Central memory CD8-positive, alpha-beta T cell (primary cell): ENCODE measurements at regions not wholly inside any gene's neighbourhood (a gene's known extent, or its start where the extent isn't known, plus 50 kb on each side); places are given as distances from the start of the nearest gene placed in this dataset.
"Not testable (repeated sequence)": the region's sequence is repeated elsewhere in the genome, so short reads cannot be mapped to it uniquely, and the experiment has no call there.

ENCODE experiments used
- ATAC-seq: fragments of 150-1000 bp; cut with Tn5 transposase; replicated peaks from 2 replicates; pipeline ENCODE4 v1.10.0; 2022; ENCODE audit warnings: mild to moderate bottlenecking, moderate FRiP score, moderate number of reproducible peaks; ENCODE audit not compliant: poor library complexity, severe bottlenecking; ENCODE audit errors: extremely low read depth
- DNase-seq, 2 donors: peaks; one replicate each; pipeline ENCODE4 v3.0.0; 2021; ENCODE audit warnings: low spot score in 2 of 2
- H3K27ac Mint-ChIP-seq: one replicate; pipeline ENCODE4 v1.8.0; 2022; ENCODE audit warnings: low read depth, mild to moderate bottlenecking, moderate library complexity, mixed read lengths
- H3K27me3 Mint-ChIP-seq: one replicate; pipeline ENCODE4 v1.8.0; 2022; ENCODE audit warnings: mixed read lengths
- H3K36me3 Mint-ChIP-seq: one replicate; pipeline ENCODE4 v1.8.0; 2022; ENCODE audit warnings: mild to moderate bottlenecking, moderate library complexity, mixed read lengths; ENCODE audit not compliant: insufficient read depth
- H3K4me1 Mint-ChIP-seq: one replicate; pipeline ENCODE4 v1.8.0; 2022; ENCODE audit warnings: mixed read lengths
- H3K4me3 Mint-ChIP-seq: one replicate; pipeline ENCODE4 v1.8.0; 2022; ENCODE audit warnings: mild to moderate bottlenecking, moderate library complexity, mixed read lengths
- H3K9me3 Mint-ChIP-seq: one replicate; pipeline ENCODE4 v1.8.0; 2022; ENCODE audit warnings: mixed read lengths

GRCh38 chr4:106524772-106525171 is 156.2 kb upstream of the GIMD1 start:
- ATAC-seq, H3K27me3 Mint-ChIP-seq, H3K27ac Mint-ChIP-seq, DNase-seq, H3K36me3 Mint-ChIP-seq, H3K4me3 Mint-ChIP-seq, H3K4me1 Mint-ChIP-seq, H3K9me3 Mint-ChIP-seq: not testable (repeated sequence)

DNA sequence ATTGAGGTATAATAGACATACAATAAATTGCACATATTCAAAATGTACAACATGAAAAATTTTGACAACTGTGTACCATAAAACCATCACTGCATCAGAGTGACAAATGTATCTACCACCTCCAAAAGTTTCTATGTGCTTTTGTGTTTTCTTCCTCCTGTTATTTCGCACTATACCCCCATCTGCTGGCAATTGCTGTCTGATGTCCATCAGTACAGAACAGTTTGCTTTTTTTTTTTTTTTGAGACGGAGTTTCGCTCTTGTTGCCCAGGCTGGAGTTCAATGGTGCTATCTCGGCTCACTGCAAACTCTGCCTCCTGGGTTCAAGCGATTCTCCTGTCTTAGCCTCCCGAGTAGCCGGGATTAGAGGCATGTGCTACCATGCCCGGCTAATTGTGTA is 154.3 kb upstream of the GIMD1 start:
- H3K27ac Mint-ChIP-seq = no peak overlapping the region
- ATAC-seq (no peak), DNase-seq (no peak)
- H3K9me3 Mint-ChIP-seq = no peaks in the 10 kb centered on the region
- H3K27me3 Mint-ChIP-seq = no peaks in the 10 kb centered on the region
- no peak overlapping the region for H3K4me3 Mint-ChIP-seq
- no peaks in the 10 kb centered on the region for H3K4me1 Mint-ChIP-seq
- H3K36me3 Mint-ChIP-seq = no peaks in the 10 kb centered on the region

- Mint-ChIP-seq H3K27ac (no peak overlapping the region), H3K4me1 (no peaks in the 10 kb centered on the region), H3K27me3 (no peaks in the 10 kb centered on the region), H3K4me3 (no peak overlapping the region), H3K36me3 (no peaks in the 10 kb centered on the region), H3K9me3 (no peaks in the 10 kb centered on the region)
- DNase-seq = no peak
- ATAC-seq = no peak
These were observed 144.1 kb upstream of the GIMD1 start for GRCh38 chr4:106512706-106513105.

- ATAC-seq = no peak
- Mint-ChIP-seq H3K27me3 (peaks cover 14% of the 10 kb centered on the region), H3K4me3 (no peak overlapping the region), H3K36me3 (no peaks in the 10 kb centered on the region), H3K4me1 (no peaks in the 10 kb centered on the region), H3K9me3 (no peaks in the 10 kb centered on the region), H3K27ac (no peak overlapping the region)
- no peak for DNase-seq
These were observed 138.9 kb upstream of the GIMD1 start for GRCh38 chr4:106507440-106507839.

GRCh38 chr4:106503116-106504050 is 134.8 kb upstream of the GIMD1 start:
- Mint-ChIP-seq H3K27ac (no peak overlapping the region), H3K27me3 (peaks cover 24% of the 10 kb centered on the region), H3K4me3 (no peak overlapping the region), H3K9me3 (peaks cover 8% of the 10 kb centered on the region), H3K36me3 (no peaks in the 10 kb centered on the region), H3K4me1 (peaks cover 6% of the 10 kb centered on the region)
- ATAC-seq (no peak), DNase-seq (no peak)

DNA sequence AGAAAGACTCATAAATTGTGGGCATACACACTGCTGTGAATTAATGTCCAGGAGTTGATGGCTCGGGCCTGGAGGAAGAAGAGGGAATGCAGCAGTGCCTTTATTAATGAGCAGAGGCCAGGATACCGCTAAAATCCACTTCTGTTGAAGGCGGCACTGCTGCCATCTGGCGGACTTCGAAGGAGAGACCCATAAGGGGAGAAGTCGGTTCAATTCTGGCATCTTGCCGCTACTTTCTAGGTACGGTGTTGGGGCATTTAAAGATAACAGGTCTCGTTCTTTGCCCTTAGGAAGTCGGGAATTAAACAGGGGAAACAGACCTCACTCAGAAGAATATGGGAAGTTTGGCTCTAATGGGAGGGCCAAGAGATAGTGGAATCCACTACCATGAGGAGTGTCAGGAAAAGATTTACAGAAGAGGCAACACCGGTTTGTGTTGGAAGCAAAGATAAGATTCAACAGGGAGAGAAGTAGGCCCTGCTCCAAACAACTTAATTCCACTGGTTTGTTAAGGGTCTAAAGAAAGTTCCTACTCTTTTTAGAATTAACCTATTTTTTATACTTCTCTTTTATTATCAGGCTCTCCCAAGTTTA is 133.6 kb upstream of the GIMD1 start:
- no peak for ATAC-seq
- Mint-ChIP-seq H3K4me3 (no peak overlapping the region), H3K27ac (no peak overlapping the region), H3K36me3 (no peaks in the 10 kb centered on the region), H3K9me3 (peaks cover 8% of the 10 kb centered on the region), H3K4me1 (peaks cover 6% of the 10 kb centered on the region), H3K27me3 (peaks cover 24% of the 10 kb centered on the region)
- no peak for DNase-seq

DNA sequence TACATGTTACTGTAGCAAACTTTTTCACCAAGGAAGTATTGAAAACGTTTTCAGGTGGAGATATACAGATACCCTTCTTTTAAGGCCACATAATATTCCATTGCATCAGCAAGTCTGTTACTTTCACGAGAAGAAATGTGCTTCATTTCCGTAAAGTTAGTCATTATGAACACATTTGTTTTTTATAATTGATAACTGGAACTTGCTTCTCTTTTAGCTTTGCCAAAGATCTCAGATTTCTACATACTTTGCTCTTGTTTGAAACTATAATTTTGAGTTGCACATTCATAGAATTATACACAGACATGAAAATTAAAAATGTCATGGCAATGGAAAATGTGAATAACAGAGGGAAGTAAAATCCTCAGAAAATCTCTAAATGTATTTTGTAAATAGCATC is 128.7 kb upstream of the GIMD1 start:
- H3K4me3 Mint-ChIP-seq = no peak overlapping the region
- peaks cover 8% of the 10 kb centered on the region for H3K27me3 Mint-ChIP-seq
- DNase-seq (no peak), ATAC-seq (no peak)
- H3K36me3 Mint-ChIP-seq = no peaks in the 10 kb centered on the region
- peaks cover 14% of the 10 kb centered on the region for H3K9me3 Mint-ChIP-seq
- H3K4me1 Mint-ChIP-seq = peaks cover 5% of the 10 kb centered on the region
- H3K27ac Mint-ChIP-seq = no peak overlapping the region

- DNase-seq = no peak
- H3K27ac Mint-ChIP-seq = no peak overlapping the region
These were observed 127.5 kb upstream of the GIMD1 start for GRCh38 chr4:106496061-106496460.

DNA sequence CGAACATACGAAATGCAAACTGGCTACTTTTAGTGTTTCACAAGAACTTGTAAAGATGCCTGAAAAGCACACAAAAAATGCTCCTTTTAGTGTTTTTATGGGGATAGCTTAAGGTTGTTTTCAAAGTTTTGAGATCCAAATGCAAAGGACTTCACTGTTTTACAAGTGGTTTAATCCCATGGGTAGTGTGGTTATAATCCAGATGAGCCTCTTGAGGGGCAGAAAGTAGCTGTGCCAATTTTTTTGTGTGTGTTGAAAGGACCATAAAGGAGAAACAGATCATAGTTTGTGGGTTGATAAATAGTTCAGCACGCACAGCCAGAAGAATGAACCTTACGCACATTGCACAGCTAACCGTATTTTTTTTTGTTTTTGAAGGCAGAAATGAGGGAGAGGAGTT is 126.9 kb upstream of the GIMD1 start:
- ATAC-seq = no peak
- no peaks in the 10 kb centered on the region for H3K4me1 Mint-ChIP-seq

More at GRCh38 chr4:106496061-106496460, 127.5 kb upstream of the GIMD1 start:
- no peak for ATAC-seq
- Mint-ChIP-seq H3K9me3 (peaks cover 14% of the 10 kb centered on the region), H3K4me3 (no peak overlapping the region), H3K4me1 (no peaks in the 10 kb centered on the region), H3K27me3 (no peaks in the 10 kb centered on the region), H3K36me3 (no peaks in the 10 kb centered on the region)

DNA sequence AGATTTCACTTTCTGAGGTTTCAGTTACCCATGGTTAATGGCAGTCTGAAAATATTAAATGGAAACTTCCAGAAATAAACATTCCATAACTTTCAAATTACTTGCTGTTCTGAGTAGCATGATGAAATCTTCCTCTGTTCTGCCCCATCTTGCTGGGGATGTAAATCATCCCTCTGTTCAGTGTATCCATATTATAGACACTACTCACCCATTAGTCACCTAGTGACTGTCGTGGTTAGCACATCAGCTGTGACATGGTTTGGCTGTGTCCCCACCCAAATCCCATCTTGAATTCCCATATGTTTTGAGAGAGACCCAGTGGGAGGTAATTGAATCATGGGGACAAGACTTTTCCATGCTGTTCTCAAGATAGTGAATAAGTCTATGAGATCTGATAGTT is 125.5 kb upstream of the GIMD1 start:
- no peak overlapping the region for H3K27ac Mint-ChIP-seq
- no peaks in the 10 kb centered on the region for H3K27me3 Mint-ChIP-seq
- peaks cover 9% of the 10 kb centered on the region for H3K9me3 Mint-ChIP-seq
- DNase-seq (no peak), ATAC-seq (no peak)
- no peaks in the 10 kb centered on the region for H3K36me3 Mint-ChIP-seq
- H3K4me1 Mint-ChIP-seq = no peaks in the 10 kb centered on the region
- no peak overlapping the region for H3K4me3 Mint-ChIP-seq

More for the DNA sequence above, 126.9 kb upstream of the GIMD1 start:
- no peak overlapping the region for H3K4me3 Mint-ChIP-seq
- H3K27me3 Mint-ChIP-seq = no peaks in the 10 kb centered on the region
- no peak overlapping the region for H3K27ac Mint-ChIP-seq
- no peak for DNase-seq
- H3K36me3 Mint-ChIP-seq = no peaks in the 10 kb centered on the region
- peaks cover 14% of the 10 kb centered on the region for H3K9me3 Mint-ChIP-seq

DNA sequence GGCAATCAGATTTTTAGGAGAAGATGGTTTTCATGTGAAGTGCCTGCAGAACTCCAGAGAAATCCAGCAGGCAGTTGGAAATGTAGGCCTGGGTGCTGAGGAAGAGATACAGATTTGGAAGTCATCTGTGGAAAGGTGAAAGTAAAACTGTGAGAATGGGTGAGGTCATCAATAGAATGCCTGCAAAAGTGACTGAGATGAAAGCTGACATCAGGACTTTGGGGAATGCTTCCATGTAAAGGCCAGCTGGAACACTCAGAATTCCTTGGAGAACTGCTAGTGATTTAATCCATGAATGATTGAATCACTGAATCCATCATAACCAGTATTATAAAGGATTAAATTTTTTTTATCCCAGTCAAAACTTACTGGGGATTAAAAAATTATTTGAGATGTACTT is 124.5 kb upstream of the GIMD1 start:
- no peak overlapping the region for H3K27ac Mint-ChIP-seq
- H3K36me3 Mint-ChIP-seq = no peaks in the 10 kb centered on the region
- no peaks in the 10 kb centered on the region for H3K4me1 Mint-ChIP-seq
- ATAC-seq = no peak
- H3K27me3 Mint-ChIP-seq = peaks cover 4% of the 10 kb centered on the region
- H3K4me3 Mint-ChIP-seq = no peak overlapping the region
- peaks cover 7% of the 10 kb centered on the region for H3K9me3 Mint-ChIP-seq
- no peak for DNase-seq

GRCh38 chr4:106486533-106486932 is 118.0 kb upstream of the GIMD1 start:
- H3K36me3 Mint-ChIP-seq = no peaks in the 10 kb centered on the region
- DNase-seq = no peak
- peaks cover 16% of the 10 kb centered on the region for H3K9me3 Mint-ChIP-seq
- ATAC-seq = no peak
- no peak overlapping the region for H3K4me3 Mint-ChIP-seq
- no peak overlapping the region for H3K27ac Mint-ChIP-seq
- H3K27me3 Mint-ChIP-seq = peaks cover 22% of the 10 kb centered on the region
- H3K4me1 Mint-ChIP-seq = no peaks in the 10 kb centered on the region

- Mint-ChIP-seq H3K4me3 (no peak overlapping the region), H3K27me3 (peaks cover 12% of the 10 kb centered on the region), H3K36me3 (no peaks in the 10 kb centered on the region), H3K4me1 (no peaks in the 10 kb centered on the region), H3K9me3 (peaks cover 11% of the 10 kb centered on the region), H3K27ac (no peak overlapping the region)
- DNase-seq (no peak), ATAC-seq (no peak)
These were observed 113.2 kb upstream of the GIMD1 start for GRCh38 chr4:106481801-106482200.
